Retinal pigment epithelial cell (primary cell): ENCODE measurements at regions not wholly inside any gene's neighbourhood (a gene's known extent, or its start where the extent isn't known, plus 50 kb on each side); places are given as distances from the start of the nearest gene placed in this dataset.

Experiments used
- DNase-seq: peaks from one replicate; pipeline ENCODE4 v3.0.0-alpha.2; 2010; ENCODE audit warnings: low read depth
- H3K4me3 ChIP-seq: 2 replicates; pipeline ENCODE4 v1.5.1; 2011; ENCODE audit warnings: mild to moderate bottlenecking, low read length, control low read depth, moderate library complexity
- TF ChIP-seq, protein P1 (sequence below): conservative IDR thresholded peaks from 2 replicates; pipeline ENCODE4 v1.5.1; 2011; ENCODE audit warnings: low read depth, low read length, control low read depth, inconsistent platforms

- TF ChIP-seq, protein P1, sequence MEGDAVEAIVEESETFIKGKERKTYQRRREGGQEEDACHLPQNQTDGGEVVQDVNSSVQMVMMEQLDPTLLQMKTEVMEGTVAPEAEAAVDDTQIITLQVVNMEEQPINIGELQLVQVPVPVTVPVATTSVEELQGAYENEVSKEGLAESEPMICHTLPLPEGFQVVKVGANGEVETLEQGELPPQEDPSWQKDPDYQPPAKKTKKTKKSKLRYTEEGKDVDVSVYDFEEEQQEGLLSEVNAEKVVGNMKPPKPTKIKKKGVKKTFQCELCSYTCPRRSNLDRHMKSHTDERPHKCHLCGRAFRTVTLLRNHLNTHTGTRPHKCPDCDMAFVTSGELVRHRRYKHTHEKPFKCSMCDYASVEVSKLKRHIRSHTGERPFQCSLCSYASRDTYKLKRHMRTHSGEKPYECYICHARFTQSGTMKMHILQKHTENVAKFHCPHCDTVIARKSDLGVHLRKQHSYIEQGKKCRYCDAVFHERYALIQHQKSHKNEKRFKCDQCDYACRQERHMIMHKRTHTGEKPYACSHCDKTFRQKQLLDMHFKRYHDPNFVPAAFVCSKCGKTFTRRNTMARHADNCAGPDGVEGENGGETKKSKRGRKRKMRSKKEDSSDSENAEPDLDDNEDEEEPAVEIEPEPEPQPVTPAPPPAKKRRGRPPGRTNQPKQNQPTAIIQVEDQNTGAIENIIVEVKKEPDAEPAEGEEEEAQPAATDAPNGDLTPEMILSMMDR: no peak
Measured at GRCh38 chr17:79680318-79680695, 50.4 kb upstream of the ENPP7 start.

GRCh38 chr17:79679631-79680317 lies 51.0 kb upstream of the ENPP7 start:
- no peak for DNase-seq
- no peak overlapping the region for H3K4me3 ChIP-seq
- TF ChIP-seq, protein P1: no peak

More at GRCh38 chr17:79680318-79680695, 50.4 kb upstream of the ENPP7 start:
- no peak overlapping the region for H3K4me3 ChIP-seq
- no peak for DNase-seq

DNA sequence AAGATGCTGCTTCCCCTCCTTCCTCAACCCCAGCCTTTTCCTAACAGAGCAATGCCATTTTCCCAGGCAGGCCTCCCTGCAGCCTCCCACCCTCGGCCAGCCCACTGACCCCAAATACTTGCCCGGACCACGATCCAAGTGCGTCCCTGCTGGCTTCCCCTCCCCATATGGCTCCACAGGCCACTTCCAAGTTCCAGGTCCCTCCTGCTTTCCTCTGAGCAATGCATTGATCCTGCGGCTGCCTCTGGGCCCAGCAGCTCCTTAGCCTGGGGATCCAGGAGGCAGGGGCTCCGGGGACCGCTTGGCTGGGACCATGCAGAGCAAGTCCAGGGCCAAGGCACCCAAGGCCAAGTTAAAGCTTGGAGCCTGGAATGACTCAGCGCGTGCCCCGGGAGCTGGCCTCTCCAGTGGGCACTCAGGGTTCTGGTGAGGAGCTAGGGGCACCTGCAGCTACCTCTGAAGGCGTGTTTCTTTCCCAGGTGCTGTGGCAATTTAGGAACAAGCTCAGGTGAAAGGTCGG lies 51.9 kb upstream of the ENPP7 start:
- TF ChIP-seq, protein P1: no peak
- H3K4me3 ChIP-seq: no peak overlapping the region
- DNase-seq: no peak

GRCh38 chr17:79678091-79678735 lies 52.5 kb upstream of the ENPP7 start:
- TF ChIP-seq, protein P1: no peak
- no peak overlapping the region for H3K4me3 ChIP-seq
- DNase-seq: no peak

DNA sequence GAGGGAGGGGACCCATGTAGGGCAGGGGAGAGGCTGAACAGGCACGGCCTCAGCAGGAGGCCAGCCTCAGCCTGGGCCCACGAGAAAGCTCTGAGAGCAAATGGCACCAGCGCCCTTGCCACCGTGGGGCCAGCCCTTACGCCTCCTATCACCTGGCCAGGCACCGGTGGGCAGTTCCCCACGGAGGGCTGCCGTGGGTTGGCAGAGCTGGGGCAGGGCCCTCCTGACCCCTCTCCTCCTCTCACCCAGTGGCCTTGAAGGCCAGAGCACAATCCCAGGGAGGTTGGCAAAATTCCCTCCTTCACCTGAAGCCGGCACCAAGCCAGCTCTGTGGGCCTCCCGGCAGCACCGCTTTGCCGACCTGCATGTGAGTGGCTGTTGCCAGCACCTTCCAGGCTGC lies 53.1 kb upstream of the ENPP7 start:
- no peak overlapping the region for H3K4me3 ChIP-seq
- TF ChIP-seq, protein P1: no peak
- no peak for DNase-seq

DNA sequence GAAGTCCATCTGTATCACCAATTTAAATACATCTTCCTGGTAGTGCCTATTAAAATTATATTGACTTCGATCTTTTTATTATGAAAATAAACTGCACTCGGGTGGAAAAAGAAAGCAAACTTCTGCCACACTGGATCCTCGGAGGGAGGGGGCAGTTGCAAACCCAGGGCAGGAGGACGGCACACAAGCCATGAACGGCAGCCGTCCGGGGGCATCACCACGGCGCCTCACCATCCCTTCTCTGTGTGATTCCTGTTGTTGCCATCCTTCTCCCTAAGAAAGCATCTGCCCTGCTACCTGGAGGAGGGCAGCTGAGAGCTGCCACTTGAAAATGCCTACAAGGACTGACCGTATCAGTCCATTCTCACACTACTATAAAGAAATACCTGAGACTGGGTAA lies 53.9 kb upstream of the ENPP7 start:
- H3K4me3 ChIP-seq: no peak overlapping the region
- TF ChIP-seq, protein P1: no peak
- no peak for DNase-seq

DNA sequence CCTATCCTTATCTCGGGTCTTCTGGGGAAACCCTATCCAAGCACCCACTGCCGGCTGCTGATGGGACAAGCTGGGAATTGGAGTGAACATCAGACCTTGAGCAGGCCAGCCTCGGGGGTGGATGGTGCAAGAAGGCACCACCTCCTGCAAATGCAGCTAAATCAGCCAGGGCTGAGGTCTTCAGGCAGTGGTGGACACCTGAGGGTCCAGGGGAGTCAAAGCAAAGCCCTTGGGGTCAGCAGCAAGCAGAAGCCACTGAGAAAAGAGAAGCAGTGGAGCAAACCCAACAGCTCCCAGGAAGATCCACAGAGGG lies 55.4 kb upstream of the ENPP7 start:
- TF ChIP-seq, protein P1: no peak
- no peak for DNase-seq
- H3K4me3 ChIP-seq: no peak overlapping the region
